ENCODE measurements at regions not wholly inside any gene's neighbourhood (a gene's known extent, or its start where the extent isn't known, plus 50 kb on each side); places are given as distances from the start of the nearest gene placed in this dataset.

DNA sequence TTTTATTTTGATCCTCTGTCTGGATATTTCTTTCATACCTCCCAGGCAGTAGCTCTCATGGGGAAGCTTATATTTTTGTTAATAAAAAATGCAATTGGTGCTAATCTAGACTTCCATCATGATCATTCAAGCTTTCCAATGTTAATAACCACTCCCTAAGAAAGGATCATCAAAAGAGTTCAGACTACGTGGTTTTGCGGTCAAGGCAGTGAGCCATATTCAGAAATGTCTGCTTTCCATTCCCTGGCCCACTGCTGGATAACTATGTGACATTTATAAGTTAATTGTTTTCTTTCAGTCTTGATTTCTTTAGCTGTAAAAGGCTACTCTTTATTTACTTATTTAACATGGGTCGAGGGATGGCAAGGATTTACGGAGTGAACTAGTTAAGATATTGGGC is 414.6 kb downstream of the LMO4 start:
- 100% methylated on average over 1 of the region's 4 CpGs for WGBS, 2 experiments (ENCODE audit: insufficient coverage in 2 of 2)
- Histone ChIP-seq H3K4me1 (ENCODE audit: control insufficient read depth, insufficient read depth, low read length, poor library complexity, severe bottlenecking) (no peaks in the 10 kb centered on the region), H3K4me3 (ENCODE audit: extremely low read depth, insufficient read depth, low read length, poor library complexity, severe bottlenecking) (no peak overlapping the region), H3K36me3 (ENCODE audit: control insufficient read depth, insufficient read depth, low read length) (no peaks in the 10 kb centered on the region), H3K9me3 (ENCODE audit: control insufficient read depth, low read length) (no peaks in the 10 kb centered on the region), H3K27ac (ENCODE audit: low read depth, low read length, severe bottlenecking) (no peak overlapping the region)

GRCh38 chr1:87744056-87744455 is 415.4 kb downstream of the LMO4 start:
- 100% methylated on average over 1 of the region's 3 CpGs for WGBS, 2 experiments (ENCODE audit: insufficient coverage in 2 of 2)
- no peaks in the 10 kb centered on the region for H3K4me1 ChIP-seq (ENCODE audit: control insufficient read depth, insufficient read depth, low read length, poor library complexity, severe bottlenecking)
- no peaks in the 10 kb centered on the region for H3K9me3 ChIP-seq (ENCODE audit: control insufficient read depth, low read length)
- no peak overlapping the region for H3K4me3 ChIP-seq (ENCODE audit: extremely low read depth, insufficient read depth, low read length, poor library complexity, severe bottlenecking)
- no peak overlapping the region for H3K27ac ChIP-seq (ENCODE audit: low read depth, low read length, severe bottlenecking)
- H3K36me3 ChIP-seq (ENCODE audit: control insufficient read depth, insufficient read depth, low read length): no peaks in the 10 kb centered on the region

- Histone ChIP-seq H3K9me3 (ENCODE audit: control insufficient read depth, low read length) (no peaks in the 10 kb centered on the region), H3K4me1 (ENCODE audit: control insufficient read depth, insufficient read depth, low read length, poor library complexity, severe bottlenecking) (no peaks in the 10 kb centered on the region), H3K27ac (ENCODE audit: low read depth, low read length, severe bottlenecking) (no peak overlapping the region), H3K4me3 (ENCODE audit: extremely low read depth, insufficient read depth, low read length, poor library complexity, severe bottlenecking) (no peak overlapping the region), H3K36me3 (ENCODE audit: control insufficient read depth, insufficient read depth, low read length) (no peaks in the 10 kb centered on the region)
Observed at GRCh38 chr1:87744763-87745162, 416.1 kb downstream of the LMO4 start.

DNA sequence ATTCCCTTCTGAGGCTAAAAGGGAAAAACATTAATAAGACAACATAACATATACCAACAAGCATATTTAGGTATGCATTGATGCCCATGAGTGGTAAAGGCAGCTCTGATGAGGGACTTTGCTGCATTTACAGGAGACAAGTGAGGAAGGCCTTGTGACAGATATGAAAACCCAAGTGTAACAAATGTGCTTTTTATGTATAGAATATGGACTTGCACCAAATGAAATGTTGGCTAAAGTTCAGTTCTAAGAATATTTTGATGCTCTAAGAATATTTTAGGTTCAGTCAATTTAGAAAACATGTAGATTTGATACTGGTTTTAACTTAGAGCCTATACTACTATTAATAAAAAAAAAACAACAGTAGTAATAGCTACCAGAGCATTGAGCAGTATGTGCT is 424.7 kb downstream of the LMO4 start:
- Histone ChIP-seq H3K4me1 (ENCODE audit: control insufficient read depth, insufficient read depth, low read length, poor library complexity, severe bottlenecking) (no peaks in the 10 kb centered on the region), H3K4me3 (ENCODE audit: extremely low read depth, insufficient read depth, low read length, poor library complexity, severe bottlenecking) (no peak overlapping the region), H3K36me3 (ENCODE audit: control insufficient read depth, insufficient read depth, low read length) (no peaks in the 10 kb centered on the region), H3K9me3 (ENCODE audit: control insufficient read depth, low read length) (no peaks in the 10 kb centered on the region), H3K27ac (ENCODE audit: low read depth, low read length, severe bottlenecking) (no peak overlapping the region)

DNA sequence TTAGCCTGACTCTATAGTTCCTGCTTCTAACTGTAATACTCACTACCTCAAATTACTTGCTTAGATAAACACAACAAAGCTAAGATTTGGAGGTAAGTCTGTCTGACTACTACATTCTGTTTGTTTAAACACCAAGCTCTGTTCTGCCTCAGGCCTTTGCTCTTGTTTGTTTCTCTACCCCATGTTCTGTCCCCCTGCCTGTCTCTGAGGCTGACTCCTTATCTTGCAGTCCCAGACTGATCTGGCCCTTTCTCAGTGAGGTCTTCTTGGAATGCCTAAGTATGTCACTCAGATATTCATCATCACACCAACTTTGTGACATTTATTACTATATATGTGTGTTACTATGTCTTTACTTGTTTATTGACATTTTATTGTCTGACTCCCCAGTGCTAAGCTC is 425.5 kb downstream of the LMO4 start:
- Histone ChIP-seq H3K4me3 (ENCODE audit: extremely low read depth, insufficient read depth, low read length, poor library complexity, severe bottlenecking) (no peak overlapping the region), H3K4me1 (ENCODE audit: control insufficient read depth, insufficient read depth, low read length, poor library complexity, severe bottlenecking) (no peaks in the 10 kb centered on the region), H3K27ac (ENCODE audit: low read depth, low read length, severe bottlenecking) (no peak overlapping the region), H3K36me3 (ENCODE audit: control insufficient read depth, insufficient read depth, low read length) (no peaks in the 10 kb centered on the region), H3K9me3 (ENCODE audit: control insufficient read depth, low read length) (no peaks in the 10 kb centered on the region)

GRCh38 chr1:87757676-87758075 is 429.0 kb downstream of the LMO4 start:
- H3K36me3 ChIP-seq (ENCODE audit: control insufficient read depth, insufficient read depth, low read length): no peaks in the 10 kb centered on the region
- no peak overlapping the region for H3K4me3 ChIP-seq (ENCODE audit: extremely low read depth, insufficient read depth, low read length, poor library complexity, severe bottlenecking)
- WGBS, 2 experiments (ENCODE audit: insufficient coverage in 2 of 2): 71 to 90% methylated on average over 2 to 4 of the region's 9 CpGs
- H3K27ac ChIP-seq (ENCODE audit: low read depth, low read length, severe bottlenecking): no peak overlapping the region
- no peaks in the 10 kb centered on the region for H3K4me1 ChIP-seq (ENCODE audit: control insufficient read depth, insufficient read depth, low read length, poor library complexity, severe bottlenecking)
- no peaks in the 10 kb centered on the region for H3K9me3 ChIP-seq (ENCODE audit: control insufficient read depth, low read length)

DNA sequence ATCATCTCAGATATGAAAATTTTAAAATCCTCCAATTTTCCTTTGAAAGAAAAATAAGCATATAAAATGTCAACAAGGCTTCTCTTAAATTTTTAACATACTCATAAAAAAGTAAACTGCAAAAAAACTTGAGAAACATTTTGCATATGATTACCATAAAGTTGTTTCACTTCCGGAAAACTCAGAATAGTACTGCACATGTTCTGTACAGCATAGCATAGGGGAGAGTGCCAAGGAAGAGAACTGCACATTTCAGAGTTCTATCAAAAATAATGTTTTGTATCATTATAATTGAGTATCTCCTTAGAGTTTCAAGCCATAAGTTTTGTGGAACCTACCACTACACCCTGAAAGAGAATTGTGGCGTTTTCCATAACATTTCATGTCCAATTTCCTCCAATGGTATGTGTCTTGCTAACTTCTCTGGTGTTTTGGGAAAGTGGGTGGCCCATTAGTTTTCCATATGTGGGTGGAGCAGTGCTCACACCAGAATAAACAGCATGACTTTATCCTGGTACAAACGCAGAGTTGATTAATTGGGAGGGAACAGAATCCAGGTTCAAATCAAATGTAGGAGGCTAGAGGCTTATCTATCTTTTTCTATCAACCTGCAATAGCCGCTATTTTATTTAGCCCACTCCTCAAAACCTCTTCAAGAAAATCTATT is 430.9 kb downstream of the LMO4 start:
- Histone ChIP-seq H3K4me3 (ENCODE audit: extremely low read depth, insufficient read depth, low read length, poor library complexity, severe bottlenecking) (no peak overlapping the region), H3K4me1 (ENCODE audit: control insufficient read depth, insufficient read depth, low read length, poor library complexity, severe bottlenecking) (no peaks in the 10 kb centered on the region), H3K27ac (ENCODE audit: low read depth, low read length, severe bottlenecking) (no peak overlapping the region), H3K9me3 (ENCODE audit: control insufficient read depth, low read length) (no peaks in the 10 kb centered on the region), H3K36me3 (ENCODE audit: control insufficient read depth, insufficient read depth, low read length) (no peaks in the 10 kb centered on the region)
- 0% methylated on average over 2 of the region's 4 CpGs; no CpG with 5 or more reads in 1 of the 2 experiments for WGBS, 2 experiments (ENCODE audit: insufficient coverage in 2 of 2)

GRCh38 chr1:87760155-87760554 is 431.5 kb downstream of the LMO4 start:
- Histone ChIP-seq H3K27ac (ENCODE audit: low read depth, low read length, severe bottlenecking) (no peak overlapping the region), H3K4me3 (ENCODE audit: extremely low read depth, insufficient read depth, low read length, poor library complexity, severe bottlenecking) (no peak overlapping the region), H3K4me1 (ENCODE audit: control insufficient read depth, insufficient read depth, low read length, poor library complexity, severe bottlenecking) (no peaks in the 10 kb centered on the region), H3K36me3 (ENCODE audit: control insufficient read depth, insufficient read depth, low read length) (no peaks in the 10 kb centered on the region), H3K9me3 (ENCODE audit: control insufficient read depth, low read length) (no peaks in the 10 kb centered on the region)
- 100% methylated on average over 1 of the region's 2 CpGs; no CpG with 5 or more reads in 1 of the 2 experiments for WGBS, 2 experiments (ENCODE audit: insufficient coverage in 2 of 2)

DNA sequence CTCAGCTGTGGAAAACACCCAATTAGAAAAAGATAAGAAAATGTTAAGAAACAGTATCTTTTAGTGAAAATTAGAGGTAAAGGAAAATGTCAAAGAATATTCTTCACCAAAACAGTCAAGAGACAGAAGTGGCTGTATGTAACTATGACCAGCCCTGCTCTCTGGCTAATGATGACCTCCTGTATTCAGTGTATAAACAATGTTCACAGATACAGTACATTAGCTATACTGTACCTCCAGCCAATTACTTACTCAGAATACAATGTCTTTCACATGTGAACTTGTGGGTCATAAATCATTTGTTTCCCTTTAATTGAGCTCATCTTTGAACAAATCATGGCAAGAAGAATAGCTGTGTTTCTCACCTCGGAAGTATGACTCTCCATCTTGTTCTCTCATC is 432.0 kb downstream of the LMO4 start:
- WGBS, 2 experiments (ENCODE audit: insufficient coverage in 2 of 2): no CpG with 5 or more reads among the region's 1 CpG
- Histone ChIP-seq H3K9me3 (ENCODE audit: control insufficient read depth, low read length) (no peaks in the 10 kb centered on the region), H3K36me3 (ENCODE audit: control insufficient read depth, insufficient read depth, low read length) (no peaks in the 10 kb centered on the region)

GRCh38 chr1:87763483-87763882 is 434.8 kb downstream of the LMO4 start:
- Histone ChIP-seq H3K27ac (ENCODE audit: low read depth, low read length, severe bottlenecking) (no peak overlapping the region), H3K9me3 (ENCODE audit: control insufficient read depth, low read length) (no peaks in the 10 kb centered on the region), H3K4me1 (ENCODE audit: control insufficient read depth, insufficient read depth, low read length, poor library complexity, severe bottlenecking) (no peaks in the 10 kb centered on the region), H3K4me3 (ENCODE audit: extremely low read depth, insufficient read depth, low read length, poor library complexity, severe bottlenecking) (no peak overlapping the region), H3K36me3 (ENCODE audit: control insufficient read depth, insufficient read depth, low read length) (no peaks in the 10 kb centered on the region)
- WGBS, 2 experiments (ENCODE audit: insufficient coverage in 2 of 2): no CpG with 5 or more reads among the region's 1 CpG

More for the DNA sequence above, 432.0 kb downstream of the LMO4 start:
- Histone ChIP-seq H3K27ac (ENCODE audit: low read depth, low read length, severe bottlenecking) (no peak overlapping the region), H3K4me3 (ENCODE audit: extremely low read depth, insufficient read depth, low read length, poor library complexity, severe bottlenecking) (no peak overlapping the region), H3K4me1 (ENCODE audit: control insufficient read depth, insufficient read depth, low read length, poor library complexity, severe bottlenecking) (no peaks in the 10 kb centered on the region)

GRCh38 chr1:87765057-87765680 is 436.5 kb downstream of the LMO4 start:
- H3K4me3 ChIP-seq (ENCODE audit: extremely low read depth, insufficient read depth, low read length, poor library complexity, severe bottlenecking): no peak overlapping the region
- WGBS, 2 experiments (ENCODE audit: insufficient coverage in 2 of 2): 83% methylated on average over 1 of the region's 6 CpGs; no CpG with 5 or more reads in 1 of the 2 experiments
- no peaks in the 10 kb centered on the region for H3K36me3 ChIP-seq (ENCODE audit: control insufficient read depth, insufficient read depth, low read length)
- H3K4me1 ChIP-seq (ENCODE audit: control insufficient read depth, insufficient read depth, low read length, poor library complexity, severe bottlenecking): no peaks in the 10 kb centered on the region
- no peak overlapping the region for H3K27ac ChIP-seq (ENCODE audit: low read depth, low read length, severe bottlenecking)
- no peaks in the 10 kb centered on the region for H3K9me3 ChIP-seq (ENCODE audit: control insufficient read depth, low read length)

Data from mesodermal cell (in vitro differentiated cells).